Gastrocnemius medialis (tissue), 4 donors: ENCODE measurements at regions not wholly inside any gene's neighbourhood (a gene's known extent, or its start where the extent isn't known, plus 50 kb on each side); places are given as distances from the start of the nearest gene placed in this dataset.

ENCODE experiments used
- ATAC-seq, 2 donors: fragments of 150-250 bp; one replicate each; pipeline ENCODE4 v1.9.1; 2016
- DNase-seq, 2 donors: peaks; one replicate each; pipeline ENCODE4 v3.0.0-alpha.2; 2019
- H3K27ac ChIP-seq, 4 donors: fragments of 200-600 bp; sonication (generic); 1 replicate in 1 of 4; 2 replicates in 3 of 4; pipeline ENCODE4 v1.5.1; 2016 to 2018; ENCODE audit warnings: mild to moderate bottlenecking in 2 of 4, moderate library complexity in 1 of 4
- H3K27me3 ChIP-seq, 3 donors: fragments of 200-600 bp; sonication (generic) in 2 of 3; 1 replicate in 1 of 3; 2 replicates in 2 of 3; pipeline versions ENCODE4 v1.5.1 to v1.6.0; 2016 to 2019; ENCODE audit warnings: mild to moderate bottlenecking in 1 of 3, moderate library complexity in 1 of 3
- H3K36me3 ChIP-seq, 2 donors: fragments of 200-600 bp; sonication (generic) in 1 of 2; one replicate each; pipeline ENCODE4 v1.5.1; 2017 to 2018
- H3K4me1 ChIP-seq, 2 donors: fragments of 200-600 bp; sonication (generic) in 1 of 2; one replicate each; pipeline ENCODE4 v1.5.1; 2016 to 2017; ENCODE audit warnings: mild to moderate bottlenecking in 2 of 2
- H3K4me3 ChIP-seq, 4 donors: fragments of 200-600 bp; sonication (generic) in 3 of 4; 1 replicate in 1 of 4; 2 replicates in 3 of 4; pipeline ENCODE4 v1.5.1; 2016 to 2019; ENCODE audit warnings: mild to moderate bottlenecking in 2 of 4
- H3K9me3 ChIP-seq, 3 donors: fragments of 200-600 bp; sonication (generic) in 2 of 3; 1 replicate in 1 of 3; 2 replicates in 2 of 3; pipeline ENCODE4 v1.5.1; 2016 to 2019
- POLR2A ChIP-seq, 2 donors: fragments of 450-650 bp; IDR thresholded peaks; one replicate each; pipeline ENCODE4 v1.6.1; 2017; ENCODE audit warnings: antibody characterized with exemption in 2 of 2, mild to moderate bottlenecking in 2 of 2, moderate library complexity in 2 of 2
- in situ Hi-C, 4 donors: fragments of 200-750 bp; cut with MboI; loops; one replicate each; pipeline versions ENCODE4 v1.15.0 to v1.8.0; 2017; ENCODE audit warnings: low sequenced_read_pairs in 4 of 4
- intact Hi-C: fragments of 100-400 bp; cut with DNase I; formaldehyde crosslinking; loops from one replicate; pipeline ENCODE4 v1.15.1; 2023; ENCODE audit warnings: low total_unique reads
- TF ChIP-seq, protein P1 (sequence below), 5 experiments: fragments of 450-650 bp in 3 of 5; fragments of 200-600 bp in 2 of 5; sonication (generic) in 2 of 5; IDR thresholded peaks in 4 of 5; conservative IDR thresholded peaks in 1 of 5; 1 replicate in 4 of 5; 2 replicates in 1 of 5; pipeline ENCODE4 v1.5.1; 2016 to 2019; ENCODE audit warnings: antibody characterized with exemption in 5 of 5, mild to moderate bottlenecking in 3 of 5, moderate library complexity in 3 of 5

DNA sequence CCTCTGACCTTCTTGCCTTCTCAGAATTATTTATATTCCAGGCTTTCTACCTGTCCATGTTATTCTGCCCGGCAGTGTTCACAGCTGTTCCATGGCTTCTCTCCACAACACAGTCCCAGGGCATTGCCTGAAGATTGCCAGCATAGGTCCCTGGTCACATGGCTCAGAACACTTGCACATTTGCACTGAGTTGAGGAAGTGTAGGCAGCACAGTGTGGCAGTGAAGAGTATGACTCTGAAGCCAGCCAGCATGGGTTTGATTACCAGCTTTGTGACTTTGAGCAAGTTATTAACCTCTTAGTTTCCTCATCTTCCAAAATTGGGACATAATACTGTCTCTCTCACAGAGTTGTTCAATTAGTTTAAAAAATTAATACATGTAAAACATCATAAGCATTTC, 73.2 kb upstream of the NEUROD6 start:
- no peak overlapping the region for H3K27ac ChIP-seq
- no peaks in the 10 kb centered on the region for H3K4me1 ChIP-seq
- H3K9me3 ChIP-seq, result no peaks in the 10 kb centered on the region
- H3K36me3 ChIP-seq, result no peaks in the 10 kb centered on the region
- DNase-seq, result no peak
- TF ChIP-seq POLR2A (IDR thresholded peaks at IDR 0.05), result no peak
- TF ChIP-seq, protein P1, sequence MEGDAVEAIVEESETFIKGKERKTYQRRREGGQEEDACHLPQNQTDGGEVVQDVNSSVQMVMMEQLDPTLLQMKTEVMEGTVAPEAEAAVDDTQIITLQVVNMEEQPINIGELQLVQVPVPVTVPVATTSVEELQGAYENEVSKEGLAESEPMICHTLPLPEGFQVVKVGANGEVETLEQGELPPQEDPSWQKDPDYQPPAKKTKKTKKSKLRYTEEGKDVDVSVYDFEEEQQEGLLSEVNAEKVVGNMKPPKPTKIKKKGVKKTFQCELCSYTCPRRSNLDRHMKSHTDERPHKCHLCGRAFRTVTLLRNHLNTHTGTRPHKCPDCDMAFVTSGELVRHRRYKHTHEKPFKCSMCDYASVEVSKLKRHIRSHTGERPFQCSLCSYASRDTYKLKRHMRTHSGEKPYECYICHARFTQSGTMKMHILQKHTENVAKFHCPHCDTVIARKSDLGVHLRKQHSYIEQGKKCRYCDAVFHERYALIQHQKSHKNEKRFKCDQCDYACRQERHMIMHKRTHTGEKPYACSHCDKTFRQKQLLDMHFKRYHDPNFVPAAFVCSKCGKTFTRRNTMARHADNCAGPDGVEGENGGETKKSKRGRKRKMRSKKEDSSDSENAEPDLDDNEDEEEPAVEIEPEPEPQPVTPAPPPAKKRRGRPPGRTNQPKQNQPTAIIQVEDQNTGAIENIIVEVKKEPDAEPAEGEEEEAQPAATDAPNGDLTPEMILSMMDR (IDR thresholded peaks at IDR 0.05 in 4 of 5, conservative IDR thresholded peaks at IDR 0.05 in 1 of 5), result no peak
- peaks cover 0 to 2% (median 0%) of the 10 kb centered on the region in 3 donors for H3K27me3 ChIP-seq
- intact Hi-C loops, result no loop called here
- in situ Hi-C loops, result no loop called here
- no peak overlapping the region for H3K4me3 ChIP-seq
- ATAC-seq, result no peak

DNA sequence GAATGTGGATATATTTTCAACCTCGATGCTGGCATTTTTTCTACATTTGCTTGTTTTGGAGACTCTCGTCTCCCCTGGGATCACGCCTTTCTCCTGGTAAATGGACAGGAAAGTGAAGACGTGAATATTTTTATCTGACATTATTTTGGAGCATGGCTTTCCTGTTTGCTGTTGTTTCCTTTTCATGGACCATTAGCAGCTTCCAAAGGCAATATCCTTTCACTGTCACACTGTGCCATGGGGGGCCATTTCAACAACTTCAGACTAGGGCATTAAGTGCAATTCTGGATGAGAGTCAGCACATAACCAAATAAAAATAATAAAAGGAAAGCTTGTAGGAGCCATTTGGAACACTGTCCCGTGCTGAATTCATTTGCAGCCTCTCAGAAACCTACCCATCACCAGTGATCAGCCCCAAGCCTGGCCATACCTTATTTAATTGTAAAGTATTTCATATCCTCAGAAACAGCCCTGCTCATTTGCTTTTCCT, 75.9 kb upstream of the NEUROD6 start:
- Histone ChIP-seq H3K27ac (no peak overlapping the region), H3K27me3 (peaks cover 0 to 2% (median 0%) of the 10 kb centered on the region in 3 donors), H3K36me3 (no peaks in the 10 kb centered on the region), H3K4me1 (no peaks in the 10 kb centered on the region), H3K9me3 (no peaks in the 10 kb centered on the region), H3K4me3 (no peak overlapping the region)
- ATAC-seq (no peak), DNase-seq (no peak)
- intact Hi-C loops, result no loop called here
- in situ Hi-C loops, result no loop called here
- no peak for TF ChIP-seq POLR2A (IDR thresholded peaks at IDR 0.05)

DNA sequence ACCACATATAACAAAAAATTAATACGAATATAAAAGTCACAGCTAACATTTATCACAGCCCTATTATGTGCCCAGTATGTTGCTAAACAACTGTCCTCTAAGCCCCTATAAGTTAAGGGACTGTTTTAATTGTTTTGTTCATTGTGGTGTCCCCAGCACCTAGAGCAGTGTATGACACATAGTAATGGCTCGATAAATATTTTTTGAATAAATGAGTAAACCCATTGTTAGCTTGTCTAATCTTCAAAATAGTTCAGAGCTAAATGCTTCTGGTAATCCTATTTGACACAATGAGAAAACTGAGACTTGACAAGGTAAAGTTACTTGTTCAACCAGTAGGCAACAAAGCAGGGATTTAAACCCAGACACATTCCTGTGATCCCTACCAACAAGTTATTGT, 78.4 kb upstream of the NEUROD6 start:
- H3K27me3 ChIP-seq, result peaks cover 0 to 2% (median 0%) of the 10 kb centered on the region in 3 donors
- H3K9me3 ChIP-seq, result no peaks in the 10 kb centered on the region
- no peaks in the 10 kb centered on the region for H3K4me1 ChIP-seq
- in situ Hi-C loops, result no loop called here
- TF ChIP-seq POLR2A (IDR thresholded peaks at IDR 0.05), result no peak
- TF ChIP-seq, protein P1 (IDR thresholded peaks at IDR 0.05 in 4 of 5, conservative IDR thresholded peaks at IDR 0.05 in 1 of 5), result no peak
- ATAC-seq (no peak), DNase-seq (no peak)
- H3K27ac ChIP-seq, result no peak overlapping the region
- H3K36me3 ChIP-seq, result no peaks in the 10 kb centered on the region
- intact Hi-C loops, result no loop called here
- H3K4me3 ChIP-seq, result no peak overlapping the region

DNA sequence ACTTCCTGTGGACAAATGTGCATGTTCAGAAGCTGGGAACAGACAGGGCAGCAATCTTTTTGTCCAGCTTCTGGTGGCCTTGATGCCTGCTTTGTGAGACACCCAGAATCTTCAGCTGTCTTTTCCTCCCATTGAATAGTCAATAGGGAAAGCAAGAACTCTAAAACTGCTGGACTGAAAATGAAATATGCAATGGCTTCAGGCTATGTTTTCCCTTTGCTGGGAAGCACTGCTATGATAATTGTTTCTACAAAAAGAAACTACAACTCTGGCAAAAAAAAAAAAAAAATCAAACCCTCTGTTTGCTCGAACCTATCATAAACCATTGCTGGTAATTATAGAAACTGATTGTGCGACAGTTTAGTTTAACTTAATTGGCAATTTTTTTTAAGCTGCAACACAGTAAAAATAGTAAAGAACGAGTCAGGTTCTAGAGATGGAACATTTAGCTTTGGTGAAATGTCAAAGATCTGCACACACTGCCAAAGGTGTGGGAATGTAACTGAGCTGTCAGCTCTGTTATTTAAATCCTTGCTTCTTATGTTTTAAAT, 79.1 kb upstream of the NEUROD6 start:
- intact Hi-C loops, result no loop called here
- TF ChIP-seq, protein P1 (IDR thresholded peaks at IDR 0.05 in 4 of 5, conservative IDR thresholded peaks at IDR 0.05 in 1 of 5), result no peak
- no peak for TF ChIP-seq POLR2A (IDR thresholded peaks at IDR 0.05)
- in situ Hi-C loops, result no loop called here
- H3K4me1 ChIP-seq, result no peaks in the 10 kb centered on the region
- DNase-seq, result no peak
- H3K27ac ChIP-seq, result no peak overlapping the region
- ATAC-seq, result no peak
- no peaks in the 10 kb centered on the region for H3K9me3 ChIP-seq
- no peak overlapping the region for H3K4me3 ChIP-seq
- peaks cover 0 to 2% (median 0%) of the 10 kb centered on the region in 3 donors for H3K27me3 ChIP-seq
- no peaks in the 10 kb centered on the region for H3K36me3 ChIP-seq

DNA sequence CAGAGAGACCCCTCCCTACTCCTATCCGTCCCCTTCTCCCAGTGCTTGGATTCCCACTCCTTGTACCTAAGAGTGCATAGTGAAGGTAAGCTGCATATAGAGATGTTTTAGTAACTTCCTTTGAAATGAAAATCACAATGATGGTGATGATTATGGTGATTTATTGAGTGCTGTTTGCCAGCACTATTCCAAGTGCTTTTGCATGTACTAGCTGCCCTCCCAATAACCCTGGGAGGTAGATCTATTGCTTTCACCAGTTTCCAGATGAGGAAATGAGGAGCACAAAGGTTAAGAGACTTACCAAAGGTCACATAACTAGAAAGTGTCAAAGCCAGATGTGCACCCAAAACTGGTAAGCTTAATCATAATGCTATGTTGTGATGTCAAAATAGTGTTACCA, 80.4 kb upstream of the NEUROD6 start:
- Histone ChIP-seq H3K9me3 (no peaks in the 10 kb centered on the region), H3K4me1 (no peaks in the 10 kb centered on the region), H3K4me3 (no peak overlapping the region), H3K36me3 (no peaks in the 10 kb centered on the region), H3K27me3 (peaks cover 0 to 2% (median 0%) of the 10 kb centered on the region in 3 donors), H3K27ac (no peak overlapping the region)
- DNase-seq, result no peak
- ATAC-seq, result no peak
- TF ChIP-seq, protein P1 (IDR thresholded peaks at IDR 0.05 in 4 of 5, conservative IDR thresholded peaks at IDR 0.05 in 1 of 5), result no peak
- TF ChIP-seq POLR2A (IDR thresholded peaks at IDR 0.05), result no peak
- in situ Hi-C loops (no loop called here), intact Hi-C loops (no loop called here)
